ENCODE measurements at regions not wholly inside any gene's neighbourhood (a gene's known extent, or its start where the extent isn't known, plus 50 kb on each side); places are given as distances from the start of the nearest gene placed in this dataset.

DNA sequence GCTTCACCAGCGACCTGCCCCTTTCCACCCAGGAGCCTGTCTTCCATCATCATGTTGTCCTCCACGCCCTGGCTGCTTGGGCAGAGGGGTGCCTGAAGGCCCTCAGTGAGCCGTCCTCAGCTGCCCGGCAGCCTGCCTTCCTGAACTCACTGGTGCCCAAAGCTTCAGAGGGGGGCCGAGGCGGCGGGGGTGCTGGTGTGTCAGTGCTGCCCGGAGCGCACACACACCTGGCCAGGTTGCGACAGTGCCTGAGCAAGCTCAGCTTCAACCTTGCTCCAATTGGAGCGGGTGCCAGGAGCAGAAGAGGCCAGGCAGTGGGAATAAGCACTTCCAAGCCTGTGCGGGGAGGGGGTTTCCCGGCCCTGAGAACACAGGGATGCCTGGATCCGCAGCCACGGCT lies 566.3 kb downstream of the INHBA start:
- no peak for DNase-seq (ENCODE audit: extremely low read depth, low read depth)
- TF ChIP-seq, protein P1, sequence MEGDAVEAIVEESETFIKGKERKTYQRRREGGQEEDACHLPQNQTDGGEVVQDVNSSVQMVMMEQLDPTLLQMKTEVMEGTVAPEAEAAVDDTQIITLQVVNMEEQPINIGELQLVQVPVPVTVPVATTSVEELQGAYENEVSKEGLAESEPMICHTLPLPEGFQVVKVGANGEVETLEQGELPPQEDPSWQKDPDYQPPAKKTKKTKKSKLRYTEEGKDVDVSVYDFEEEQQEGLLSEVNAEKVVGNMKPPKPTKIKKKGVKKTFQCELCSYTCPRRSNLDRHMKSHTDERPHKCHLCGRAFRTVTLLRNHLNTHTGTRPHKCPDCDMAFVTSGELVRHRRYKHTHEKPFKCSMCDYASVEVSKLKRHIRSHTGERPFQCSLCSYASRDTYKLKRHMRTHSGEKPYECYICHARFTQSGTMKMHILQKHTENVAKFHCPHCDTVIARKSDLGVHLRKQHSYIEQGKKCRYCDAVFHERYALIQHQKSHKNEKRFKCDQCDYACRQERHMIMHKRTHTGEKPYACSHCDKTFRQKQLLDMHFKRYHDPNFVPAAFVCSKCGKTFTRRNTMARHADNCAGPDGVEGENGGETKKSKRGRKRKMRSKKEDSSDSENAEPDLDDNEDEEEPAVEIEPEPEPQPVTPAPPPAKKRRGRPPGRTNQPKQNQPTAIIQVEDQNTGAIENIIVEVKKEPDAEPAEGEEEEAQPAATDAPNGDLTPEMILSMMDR (IDR thresholded peaks at IDR 0.05; ENCODE audit: low read depth, low read length, missing control alignments): no peak
- no peak overlapping the region for H3K4me3 ChIP-seq (replicated peaks; ENCODE audit: low read depth, low read length)

DNA sequence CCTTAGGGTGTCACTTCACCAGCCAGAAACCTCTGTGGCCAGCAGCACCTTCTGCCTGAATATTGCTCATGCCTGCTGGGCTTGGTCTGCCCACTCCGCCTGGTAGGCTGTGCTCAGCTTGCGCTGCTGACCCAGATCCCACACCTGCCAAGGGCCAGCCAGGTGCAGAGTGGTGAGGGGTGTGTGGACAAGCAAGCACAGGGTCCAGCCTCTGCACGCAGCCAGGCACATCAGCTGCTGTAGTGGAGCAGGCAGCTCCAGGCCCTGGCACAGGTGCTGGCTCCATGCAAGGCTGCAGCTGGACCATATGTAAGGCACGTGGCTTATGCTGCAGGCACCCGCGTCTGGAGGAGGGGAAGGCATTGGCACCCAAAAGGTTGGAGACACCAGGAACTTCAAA lies 567.4 kb downstream of the INHBA start:
- no peak overlapping the region for H3K4me3 ChIP-seq (replicated peaks; ENCODE audit: low read depth, low read length)
- no peak for DNase-seq (ENCODE audit: extremely low read depth, low read depth)
- TF ChIP-seq, protein P1 (IDR thresholded peaks at IDR 0.05; ENCODE audit: low read depth, low read length, missing control alignments): no peak

- DNase-seq (ENCODE audit: extremely low read depth, low read depth): no peak
- TF ChIP-seq, protein P1 (IDR thresholded peaks at IDR 0.05; ENCODE audit: low read depth, low read length, missing control alignments): no peak
- H3K4me3 ChIP-seq (replicated peaks; ENCODE audit: low read depth, low read length): no peak overlapping the region
Observed at GRCh38 chr7:41134300-41135255, 568.3 kb downstream of the INHBA start.

- no peak overlapping the region for H3K4me3 ChIP-seq (replicated peaks; ENCODE audit: low read depth, low read length)
- TF ChIP-seq, protein P1 (IDR thresholded peaks at IDR 0.05; ENCODE audit: low read depth, low read length, missing control alignments): no peak
- no peak for DNase-seq (ENCODE audit: extremely low read depth, low read depth)
Observed at GRCh38 chr7:41133690-41134299, 569.1 kb downstream of the INHBA start.

DNA sequence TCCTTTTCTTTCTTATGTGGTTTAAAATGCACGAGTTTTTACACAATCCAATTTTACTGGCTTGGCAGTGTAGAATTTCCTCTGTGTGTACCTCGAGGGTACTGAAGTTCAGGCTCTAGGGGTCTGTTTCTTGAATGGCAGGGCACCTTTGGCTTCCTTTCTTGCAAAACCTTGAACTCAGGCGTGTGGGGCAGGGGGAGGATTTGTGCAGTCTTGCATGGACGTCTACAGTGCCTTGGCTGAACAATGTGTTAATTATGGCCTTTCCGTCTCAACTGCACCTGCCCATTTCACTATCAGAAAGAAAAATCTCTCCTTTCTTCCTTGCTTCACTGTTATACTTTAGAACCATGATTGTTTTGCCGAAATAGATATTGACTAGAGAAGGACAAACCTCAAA lies 570.9 kb downstream of the INHBA start:
- H3K4me3 ChIP-seq (replicated peaks; ENCODE audit: low read depth, low read length): no peak overlapping the region
- no peak for DNase-seq (ENCODE audit: extremely low read depth, low read depth)
- TF ChIP-seq, protein P1 (IDR thresholded peaks at IDR 0.05; ENCODE audit: low read depth, low read length, missing control alignments): no peak

- no peak for DNase-seq (ENCODE audit: extremely low read depth, low read depth)
- H3K4me3 ChIP-seq (replicated peaks; ENCODE audit: low read depth, low read length): no peak overlapping the region
- TF ChIP-seq, protein P1 (IDR thresholded peaks at IDR 0.05; ENCODE audit: low read depth, low read length, missing control alignments): no peak
Observed at GRCh38 chr7:41130561-41131236, 572.2 kb downstream of the INHBA start.

Measured in HFF-Myc (cell line).